Kidney (tissue), 13 donors: ENCODE measurements at regions not wholly inside any gene's neighbourhood (a gene's known extent, or its start where the extent isn't known, plus 50 kb on each side); places are given as distances from the start of the nearest gene placed in this dataset.

Experiments
- DNase-seq, 5 donors: peaks; one replicate each; pipeline ENCODE4 v3.0.0-alpha.2; 2013 to 2020
- FAIRE-seq: peaks from 2 replicates; lab custom pipeline; 2012; peaks lifted over from hg19 to GRCh38; lab: Jason Lieb, UNC
- H3K27ac ChIP-seq, 2 donors: one replicate each; pipeline ENCODE4 v1.7.0; 2013; ENCODE audit warnings: low read depth in 2 of 2, low read length in 2 of 2, inconsistent platforms in 1 of 2
- H3K27me3 ChIP-seq: one replicate; pipeline ENCODE4 v1.7.1; 2013; ENCODE audit warnings: low read length, inconsistent platforms; ENCODE audit not compliant: control insufficient read depth, insufficient read depth
- H3K36me3 ChIP-seq, 3 donors: one replicate each; pipeline versions ENCODE4 v1.7.0 to v1.7.1; 2013; ENCODE audit warnings: low read length in 3 of 3, control low read depth in 1 of 3, inconsistent platforms in 1 of 3; ENCODE audit not compliant: insufficient read depth in 3 of 3, control insufficient read depth in 2 of 3
- H3K4me1 ChIP-seq, 3 donors: one replicate each; pipeline versions ENCODE4 v1.7.0 to v1.7.1; 2013; ENCODE audit warnings: low read length in 3 of 3, inconsistent platforms in 1 of 3, low read depth in 1 of 3; ENCODE audit not compliant: control insufficient read depth in 2 of 3, insufficient read depth in 2 of 3
- H3K4me3 ChIP-seq, 3 donors: one replicate each; pipeline versions ENCODE4 v1.7.0 to v1.8.1; 2013; ENCODE audit warnings: low read length in 3 of 3, control low read depth in 1 of 3, inconsistent platforms in 1 of 3
- H3K9ac ChIP-seq, 3 donors: one replicate each; pipeline versions ENCODE4 v1.7.0 to v1.7.1; 2013; ENCODE audit warnings: low read length in 3 of 3, control low read depth in 1 of 3, inconsistent platforms in 1 of 3
- H3K9me3 ChIP-seq, 3 donors: one replicate each; pipeline versions ENCODE4 v1.7.0 to v1.7.1; 2013; ENCODE audit warnings: low read length in 3 of 3, control low read depth in 1 of 3, inconsistent platforms in 1 of 3; ENCODE audit not compliant: control insufficient read depth in 2 of 3, insufficient read depth in 1 of 3
- CTCF ChIP-seq: IDR thresholded peaks from 3 replicates; pipeline ENCODE4 v1.5.1; 2012; ENCODE audit warnings: mild to moderate bottlenecking, moderate library complexity, borderline replicate concordance; ENCODE audit not compliant: insufficient read depth; ENCODE audit errors: extremely low read depth
- intact Hi-C: fragments of 100-400 bp; cut with DNase I; formaldehyde crosslinking; loops from one replicate; pipeline ENCODE4 v1.11.1; 2022
- donor health status: control.
- donor health status: control.
- donor health status: control.
- donor health status: control.
- donor health status: control.
- donor health status: DM: yes; HTN: yes; CAD: no.
- donor health status: Normal renal cell carcinoma (clear cell type).

DNA sequence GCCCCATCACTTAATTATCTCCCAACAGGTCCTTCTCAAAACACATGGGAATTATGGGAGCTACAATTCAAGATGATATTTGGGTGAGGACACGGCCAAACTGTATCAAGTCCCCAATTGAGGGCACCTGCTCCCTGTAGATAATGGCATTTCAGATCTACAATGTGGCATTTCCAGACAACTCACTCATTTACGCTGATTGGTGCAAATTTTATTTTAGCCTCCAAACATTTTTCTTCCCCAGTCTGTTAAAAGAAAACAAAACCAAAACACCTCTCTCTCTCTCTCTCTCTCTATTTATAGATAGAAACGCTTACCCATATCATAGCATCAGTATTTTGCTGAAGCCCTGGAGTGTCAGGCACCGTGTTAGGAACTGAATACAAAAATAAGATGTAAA, 148.7 kb upstream of the KLF6 start:
- TF ChIP-seq CTCF: no peak

GRCh38 chr10:3932597-3933375, 147.8 kb upstream of the KLF6 start:
- Histone ChIP-seq H3K9me3 (no peaks in the 10 kb centered on the region), H3K27me3 (no peaks in the 10 kb centered on the region), H3K4me3 (no peak overlapping the region), H3K27ac (no peak overlapping the region), H3K4me1 (peaks cover 0 to 14% (median 5%) of the 10 kb centered on the region in 3 donors), H3K36me3 (no peaks in the 10 kb centered on the region), H3K9ac (no peak overlapping the region)
- intact Hi-C loops: no loop called here
- DNase-seq (no peak), FAIRE-seq (no peak)
- no peak for TF ChIP-seq CTCF

More for the DNA sequence above, 148.7 kb upstream of the KLF6 start:
- no peak overlapping the region for H3K27ac ChIP-seq
- H3K9me3 ChIP-seq: no peaks in the 10 kb centered on the region
- intact Hi-C loops: no loop called here
- H3K4me3 ChIP-seq: no peak overlapping the region
- DNase-seq (no peak), FAIRE-seq (no peak)
- no peaks in the 10 kb centered on the region for H3K27me3 ChIP-seq
- no peaks in the 10 kb centered on the region for H3K36me3 ChIP-seq
- H3K4me1 ChIP-seq: peaks cover 0 to 14% (median 5%) of the 10 kb centered on the region in 3 donors
- H3K9ac ChIP-seq: no peak overlapping the region

GRCh38 chr10:3931901-3932300, 146.9 kb upstream of the KLF6 start:
- H3K4me1 ChIP-seq: peaks cover 0 to 14% (median 5%) of the 10 kb centered on the region in 3 donors
- DNase-seq (no peak), FAIRE-seq (no peak)
- H3K27ac ChIP-seq: no peak overlapping the region
- no peaks in the 10 kb centered on the region for H3K9me3 ChIP-seq
- no peak for TF ChIP-seq CTCF
- H3K4me3 ChIP-seq: no peak overlapping the region
- H3K36me3 ChIP-seq: no peaks in the 10 kb centered on the region
- no peak overlapping the region for H3K9ac ChIP-seq
- H3K27me3 ChIP-seq: no peaks in the 10 kb centered on the region
- intact Hi-C loops: no loop called here

GRCh38 chr10:3931224-3931623, 146.2 kb upstream of the KLF6 start:
- no peaks in the 10 kb centered on the region for H3K27me3 ChIP-seq
- H3K27ac ChIP-seq: no peak overlapping the region
- intact Hi-C loops: no loop called here
- peaks cover 0 to 9% (median 5%) of the 10 kb centered on the region in 3 donors for H3K4me1 ChIP-seq
- no peak for TF ChIP-seq CTCF
- no peaks in the 10 kb centered on the region for H3K9me3 ChIP-seq
- DNase-seq: no peak
- FAIRE-seq: no peak
- H3K4me3 ChIP-seq: no peak overlapping the region
- no peak overlapping the region for H3K9ac ChIP-seq
- H3K36me3 ChIP-seq: no peaks in the 10 kb centered on the region
